Middle frontal gyrus (tissue), 1 donor: ENCODE measurements at regions not wholly inside any gene's neighbourhood (a gene's known extent, or its start where the extent isn't known, plus 50 kb on each side); places are given as distances from the start of the nearest gene placed in this dataset.
"Not testable (repeated sequence)": the region's sequence is repeated elsewhere in the genome, so short reads cannot be mapped to it uniquely, and the experiment has no call there.

Experiments used
- DNase-seq: peaks from one replicate; pipeline ENCODE4 v3.0.0-alpha.2; 2015; ENCODE audit warnings: low spot score; ENCODE audit errors: extremely low spot score

DNA sequence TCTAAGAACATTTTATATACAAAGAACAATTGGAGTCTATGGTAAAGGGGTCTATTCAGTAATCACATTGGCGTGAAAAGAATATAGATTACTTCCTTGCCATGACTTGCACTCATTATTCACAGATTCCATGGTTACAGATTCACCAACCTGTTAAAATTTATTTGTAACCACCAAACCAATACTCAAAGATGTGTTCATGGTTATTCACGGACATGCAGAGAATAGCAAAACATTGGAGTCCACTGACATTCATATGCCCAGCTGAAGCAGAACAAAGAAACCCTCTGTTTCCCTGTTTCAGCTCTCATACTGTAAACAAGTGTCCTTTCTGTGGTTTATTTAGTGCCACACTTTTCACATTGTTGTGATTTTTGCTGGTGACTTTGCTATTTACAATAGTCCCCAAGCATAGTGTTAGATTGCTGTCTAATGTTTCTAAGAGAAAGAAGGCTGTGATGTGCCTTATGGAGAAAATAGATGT, 185.8 kb upstream of the TTC14 start:
- no peak for DNase-seq

DNA sequence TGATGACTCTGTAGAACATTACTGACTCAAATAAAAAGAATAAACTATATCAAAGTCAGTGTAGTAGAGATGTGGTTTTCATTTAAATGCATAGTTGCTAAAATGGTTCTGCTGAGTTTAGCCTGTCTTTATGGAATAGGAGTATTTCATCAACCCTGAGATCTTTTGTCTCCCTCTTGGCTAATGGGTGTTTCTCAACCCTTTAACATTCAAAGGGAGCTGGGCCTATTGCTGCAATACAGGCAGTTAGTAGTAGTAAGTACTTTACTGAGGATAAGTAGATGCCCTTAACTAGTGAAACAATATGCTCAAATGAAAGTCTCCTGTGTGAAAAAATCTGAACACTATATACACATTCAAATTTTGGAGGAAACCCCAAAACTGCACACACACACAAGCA, 184.7 kb upstream of the TTC14 start:
- no peak for DNase-seq

GRCh38 chr3:180420016-180420415, 181.9 kb upstream of the TTC14 start:
- no peak for DNase-seq

GRCh38 chr3:180420804-180421203, 181.2 kb upstream of the TTC14 start:
- no peak for DNase-seq

GRCh38 chr3:180421221-180421620, 180.7 kb upstream of the TTC14 start:
- no peak for DNase-seq

GRCh38 chr3:180421721-180422120, 180.2 kb upstream of the TTC14 start:
- no peak for DNase-seq

DNA sequence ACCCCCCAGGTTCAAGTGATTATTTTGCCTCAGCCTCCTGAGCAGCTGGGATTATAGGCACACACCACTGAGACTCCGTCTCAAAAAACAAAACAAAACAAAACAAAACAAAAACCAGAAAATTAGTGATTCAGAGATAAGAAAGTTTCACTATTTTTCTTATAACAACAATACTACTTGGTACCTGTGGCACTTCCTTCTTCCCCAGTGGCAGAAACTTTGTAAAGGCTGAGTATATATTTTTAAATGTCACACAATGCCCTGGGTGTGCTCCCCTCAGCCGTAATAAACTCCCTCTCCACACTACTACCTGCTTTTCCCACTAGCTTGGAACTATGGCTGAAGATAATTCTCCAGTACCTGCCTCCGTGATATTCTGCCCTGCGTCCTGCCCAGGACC, 177.7 kb upstream of the TTC14 start:
- DNase-seq, result not testable (repeated sequence)

DNA sequence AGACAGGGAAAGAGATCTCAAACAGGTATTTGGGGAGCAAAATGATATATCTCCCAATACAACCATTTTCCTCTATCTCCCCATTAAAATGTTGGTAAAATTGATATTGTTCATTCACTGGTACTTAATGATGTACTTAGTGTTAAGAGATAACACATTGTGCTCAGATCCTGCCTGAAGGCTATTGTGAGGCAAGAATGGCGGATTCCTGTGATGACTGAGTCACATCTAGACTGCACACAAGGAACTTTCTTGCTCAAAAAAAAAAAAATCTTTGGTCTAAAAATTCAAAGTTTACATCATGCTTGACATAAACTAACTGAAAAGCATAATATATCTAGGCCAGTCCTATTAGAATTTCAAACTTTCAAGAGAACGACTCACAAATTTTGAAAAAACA, 171.1 kb upstream of the TTC14 start:
- no peak for DNase-seq

DNA sequence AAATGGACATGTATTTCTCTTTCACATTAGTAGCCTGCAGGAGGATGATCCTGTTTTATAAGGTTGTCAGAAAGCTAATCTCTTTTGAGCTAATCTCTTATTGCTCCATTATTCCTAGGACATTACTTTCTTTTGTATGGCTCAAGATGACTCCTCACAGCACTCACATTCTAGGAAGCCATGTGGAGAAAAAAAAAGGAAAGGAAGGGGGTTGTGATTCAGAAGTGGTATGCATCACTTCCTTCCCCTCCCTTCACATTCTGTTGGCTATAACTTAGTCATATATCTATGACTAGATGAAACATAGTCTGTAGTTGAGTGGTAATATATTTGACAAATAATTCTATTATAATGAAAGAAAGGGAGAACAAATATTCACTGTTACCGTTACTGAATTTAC, 168.8 kb upstream of the TTC14 start:
- no peak for DNase-seq

GRCh38 chr3:180447136-180447535, 154.8 kb upstream of the TTC14 start:
- DNase-seq, result no peak

DNA sequence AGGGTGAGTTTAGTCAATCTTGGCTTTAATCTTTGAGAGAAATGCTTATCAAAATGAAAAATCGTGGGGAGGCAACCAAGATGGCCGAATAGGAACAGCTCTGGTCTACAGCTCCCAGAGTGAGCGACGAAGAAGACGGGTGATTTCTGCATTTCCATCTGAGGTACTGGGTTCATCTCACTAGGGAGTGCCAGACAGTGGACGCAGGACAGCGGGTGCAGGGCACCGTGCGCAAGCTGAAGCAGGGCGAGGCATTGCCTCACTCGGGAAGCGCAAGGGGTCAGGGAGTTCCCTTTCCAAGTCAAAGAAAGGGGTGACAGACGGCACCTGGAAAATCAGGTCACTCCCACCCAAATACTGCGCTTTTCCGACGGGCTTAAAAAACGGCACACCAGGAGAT, 153.6 kb upstream of the TTC14 start:
- DNase-seq, result not testable (repeated sequence)

DNA sequence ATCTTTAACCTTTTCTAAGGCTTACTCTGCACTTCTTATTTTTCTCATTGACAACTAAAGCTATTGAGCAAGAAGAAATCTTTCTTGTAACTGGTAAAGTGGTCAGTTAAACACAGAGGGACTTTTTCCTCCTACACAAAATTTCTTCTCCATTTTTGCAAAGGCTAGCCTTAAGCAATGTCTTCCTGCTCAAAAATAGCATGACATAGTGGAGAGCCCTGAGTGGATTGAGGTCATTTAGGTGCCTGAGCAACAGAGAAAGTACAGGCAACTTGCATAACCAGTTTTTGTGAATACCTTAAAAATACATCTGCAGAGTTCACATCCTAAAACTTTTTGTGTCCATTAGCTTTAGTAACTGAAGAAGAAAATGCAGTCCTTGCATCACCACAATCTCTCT, 144.7 kb upstream of the TTC14 start:
- no peak for DNase-seq

- no peak for DNase-seq
Measured at GRCh38 chr3:180466401-180467011, 135.5 kb upstream of the TTC14 start.

GRCh38 chr3:180467177-180467576, 134.8 kb upstream of the TTC14 start:
- no peak for DNase-seq

DNA sequence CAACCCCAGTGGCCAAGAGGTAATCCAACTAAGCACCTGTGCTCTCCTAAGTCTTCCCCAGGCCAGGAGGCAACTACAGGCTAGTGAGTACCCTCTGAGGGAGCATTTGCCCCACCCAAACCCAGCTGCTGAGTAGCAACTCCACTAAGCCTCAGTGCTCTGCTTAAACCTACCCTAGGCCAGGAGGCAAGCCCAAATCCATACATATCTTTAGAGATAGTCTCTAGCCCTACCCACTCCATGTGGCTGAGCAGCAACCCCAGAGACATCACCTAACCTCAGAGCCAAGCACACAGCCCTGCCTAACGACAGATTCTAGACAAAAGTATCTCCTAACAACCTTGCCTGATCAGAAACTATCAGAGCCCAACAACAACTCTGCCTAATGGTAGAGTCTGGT, 132.8 kb upstream of the TTC14 start:
- DNase-seq, result no peak

DNA sequence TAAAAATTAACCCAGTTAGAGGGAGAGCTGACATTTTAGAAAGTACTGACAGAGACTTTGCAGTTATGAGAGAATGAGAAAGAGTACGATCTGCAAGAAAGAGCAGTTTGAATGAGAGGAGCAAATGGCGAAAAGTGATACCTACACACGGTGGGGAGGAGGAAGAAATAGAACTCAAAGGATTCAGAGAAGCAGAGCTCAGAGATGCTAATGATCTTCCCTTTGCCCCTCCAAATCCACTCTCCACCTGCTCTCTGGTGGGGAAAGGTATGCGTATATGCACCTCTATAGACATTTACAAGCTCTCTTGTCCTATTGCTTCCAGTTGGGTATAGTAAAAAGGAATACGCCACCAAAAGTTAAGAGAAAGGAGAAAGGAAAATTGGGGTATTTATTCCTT, 123.3 kb upstream of the TTC14 start:
- no peak for DNase-seq

DNA sequence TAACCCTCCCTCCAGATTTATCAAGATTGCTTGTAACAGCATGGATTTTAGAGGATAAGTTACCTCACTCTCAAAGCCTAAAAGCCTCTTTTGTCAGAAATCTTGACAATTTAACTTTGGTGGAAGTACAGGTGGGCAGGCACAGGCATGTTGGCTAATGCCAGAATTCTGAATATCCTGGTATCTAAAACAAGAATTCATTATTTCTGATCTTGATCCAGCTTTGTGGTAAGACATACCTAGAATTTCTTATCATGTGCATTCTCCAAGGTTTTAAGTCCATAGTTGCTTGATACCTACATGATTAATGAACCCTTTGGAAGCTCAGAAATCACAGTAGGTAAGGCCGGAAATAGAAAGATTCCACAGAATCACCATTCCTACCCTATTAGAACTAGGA, 109.9 kb upstream of the TTC14 start:
- DNase-seq, result no peak

GRCh38 chr3:180496995-180497394, 105.0 kb upstream of the TTC14 start:
- no peak for DNase-seq

- no peak for DNase-seq
Measured at GRCh38 chr3:180516368-180516767, 85.6 kb upstream of the TTC14 start.

GRCh38 chr3:180523040-180523439, 78.9 kb upstream of the TTC14 start:
- no peak for DNase-seq

DNA sequence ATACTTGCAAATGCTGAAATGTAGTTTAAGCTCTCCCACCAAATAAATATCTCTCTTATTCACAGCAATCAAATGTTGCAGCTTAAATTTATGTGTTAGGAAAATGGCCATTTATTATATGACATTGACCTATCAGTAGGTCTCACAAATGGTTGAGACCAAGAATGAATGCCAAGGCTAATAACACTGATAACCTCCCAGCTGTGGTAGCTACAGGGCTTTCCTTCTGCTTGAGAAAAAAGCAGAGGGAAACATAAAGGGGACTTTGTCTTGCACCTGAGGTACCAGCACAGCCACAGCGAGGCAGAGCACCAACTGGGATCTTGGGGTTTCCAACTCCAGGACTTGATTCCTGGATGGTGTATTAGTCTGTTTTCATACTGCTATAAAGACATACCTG, 73.1 kb upstream of the TTC14 start:
- no peak for DNase-seq

- DNase-seq, result no peak
Measured at GRCh38 chr3:180529778-180530177, 72.2 kb upstream of the TTC14 start.

- DNase-seq, result no peak
Measured at GRCh38 chr3:180530276-180530675, 71.7 kb upstream of the TTC14 start.
